Kidney capillary endothelial cell (primary cell): ENCODE measurements at regions not wholly inside any gene's neighbourhood (a gene's known extent, or its start where the extent isn't known, plus 50 kb on each side); places are given as distances from the start of the nearest gene placed in this dataset.

Experiments
- DNase-seq: peaks from one replicate; pipeline ENCODE4 v3.0.0-alpha.2; 2018; ENCODE audit warnings: low spot score

- DNase-seq: no peak
These were observed 197.0 kb upstream of the ZC3H12A start for GRCh38 chr1:37277366-37277765.

- DNase-seq: no peak
These were observed 193.0 kb upstream of the ZC3H12A start for GRCh38 chr1:37281354-37281753.

- no peak for DNase-seq
These were observed 191.6 kb upstream of the ZC3H12A start for GRCh38 chr1:37282764-37283163.

DNA sequence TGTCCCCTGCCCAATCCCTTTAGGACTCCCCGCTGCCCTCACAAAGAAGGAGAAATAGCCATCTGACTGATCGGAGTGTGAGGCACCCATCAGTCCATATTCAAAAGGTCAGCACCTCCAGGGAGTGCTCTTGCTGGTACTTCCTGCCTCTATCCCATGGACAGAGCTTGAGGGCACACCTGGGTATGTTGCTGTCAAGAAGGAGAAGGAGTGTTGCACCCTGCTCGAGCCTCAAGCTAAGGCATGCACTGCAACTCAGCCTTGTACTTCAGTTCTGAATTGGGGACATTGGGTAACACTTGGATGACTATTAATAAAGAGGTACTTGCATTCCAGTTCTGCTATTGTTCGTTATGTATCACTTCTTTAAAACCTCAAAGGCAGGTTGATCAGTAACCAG, 190.3 kb upstream of the ZC3H12A start:
- DNase-seq: no peak

GRCh38 chr1:37286881-37287280, 187.5 kb upstream of the ZC3H12A start:
- no peak for DNase-seq

DNA sequence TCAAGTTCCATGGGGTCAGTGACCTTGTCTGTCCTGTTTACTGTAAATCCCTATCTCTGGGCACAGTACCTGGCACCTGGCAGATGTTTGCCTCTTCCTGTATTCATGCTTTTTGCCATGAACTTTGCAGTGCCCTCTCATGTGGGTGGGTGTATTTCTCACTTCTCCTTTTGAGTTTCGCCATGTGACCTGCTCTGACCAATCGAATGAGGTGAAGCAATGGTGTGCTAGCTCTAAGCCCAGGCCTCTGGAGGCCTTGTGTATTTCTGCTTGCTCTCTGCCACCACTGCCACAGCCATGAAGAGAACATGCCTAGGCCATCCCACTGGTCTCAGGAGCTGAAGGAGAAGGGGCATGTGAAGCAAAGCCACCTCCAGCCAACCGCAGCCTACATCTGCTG, 185.5 kb upstream of the ZC3H12A start:
- DNase-seq: no peak

- no peak for DNase-seq
These were observed 183.7 kb upstream of the ZC3H12A start for GRCh38 chr1:37290718-37291117.

DNA sequence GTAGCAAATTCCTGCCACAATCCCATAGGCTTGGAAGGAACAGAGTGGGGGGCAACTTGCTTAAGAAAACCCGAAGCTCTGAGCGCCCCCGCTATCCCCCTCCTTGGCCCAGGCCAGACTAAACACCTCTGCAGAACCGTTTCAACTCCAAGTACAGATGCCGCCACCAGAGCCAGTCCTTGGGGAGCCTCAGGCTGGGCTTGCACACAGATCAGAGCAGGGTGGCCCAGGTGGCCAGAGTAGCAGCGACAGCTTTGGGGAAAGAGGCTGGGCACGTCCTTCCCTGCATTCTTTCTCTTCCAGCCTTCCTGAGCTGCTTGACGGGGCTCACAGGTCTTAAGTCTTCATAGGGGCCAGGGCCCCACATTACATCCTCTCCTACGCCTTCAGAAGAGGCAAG, 181.6 kb upstream of the ZC3H12A start:
- DNase-seq: no peak

DNA sequence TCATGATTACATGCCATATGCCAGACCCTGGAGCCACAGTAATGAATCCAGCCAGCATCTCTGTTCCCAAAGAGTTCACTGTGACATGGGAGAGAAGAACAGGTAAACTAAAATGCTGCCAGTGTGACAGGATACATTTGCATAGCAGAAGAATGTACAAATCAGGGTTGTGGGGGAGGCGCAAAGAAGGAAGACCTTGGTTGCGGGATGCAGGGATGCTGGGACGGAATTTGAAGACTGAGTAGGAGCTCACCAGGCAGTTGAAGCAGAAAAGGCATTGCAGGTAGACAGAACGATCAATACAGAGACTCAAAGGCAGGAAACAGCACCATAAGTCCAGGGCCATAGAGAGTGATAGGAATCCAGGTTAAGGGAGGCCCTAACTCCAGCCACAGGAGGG, 180.3 kb upstream of the ZC3H12A start:
- DNase-seq: no peak

GRCh38 chr1:37294529-37294928, 179.9 kb upstream of the ZC3H12A start:
- no peak for DNase-seq

DNA sequence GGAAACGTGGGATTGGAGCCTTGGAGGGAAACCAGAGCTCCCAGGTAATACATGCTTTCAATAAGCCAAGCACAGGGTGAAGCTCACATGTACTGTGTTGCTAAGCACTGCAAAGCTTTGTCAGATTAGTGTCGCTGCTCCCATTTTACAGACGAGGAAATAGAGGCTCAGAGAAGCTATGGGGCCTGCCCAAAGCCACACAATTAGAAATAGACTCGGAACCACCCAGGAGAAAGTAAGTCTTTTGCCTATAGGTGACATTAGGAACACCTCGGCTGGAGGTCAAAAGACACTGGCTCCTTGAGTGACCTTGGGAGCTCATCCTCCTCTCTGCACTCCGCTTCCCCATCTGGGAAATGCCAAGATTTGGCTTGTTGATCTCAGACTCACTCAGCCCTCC, 175.6 kb upstream of the ZC3H12A start:
- DNase-seq: no peak

GRCh38 chr1:37299216-37299615, 175.2 kb upstream of the ZC3H12A start:
- DNase-seq: no peak

DNA sequence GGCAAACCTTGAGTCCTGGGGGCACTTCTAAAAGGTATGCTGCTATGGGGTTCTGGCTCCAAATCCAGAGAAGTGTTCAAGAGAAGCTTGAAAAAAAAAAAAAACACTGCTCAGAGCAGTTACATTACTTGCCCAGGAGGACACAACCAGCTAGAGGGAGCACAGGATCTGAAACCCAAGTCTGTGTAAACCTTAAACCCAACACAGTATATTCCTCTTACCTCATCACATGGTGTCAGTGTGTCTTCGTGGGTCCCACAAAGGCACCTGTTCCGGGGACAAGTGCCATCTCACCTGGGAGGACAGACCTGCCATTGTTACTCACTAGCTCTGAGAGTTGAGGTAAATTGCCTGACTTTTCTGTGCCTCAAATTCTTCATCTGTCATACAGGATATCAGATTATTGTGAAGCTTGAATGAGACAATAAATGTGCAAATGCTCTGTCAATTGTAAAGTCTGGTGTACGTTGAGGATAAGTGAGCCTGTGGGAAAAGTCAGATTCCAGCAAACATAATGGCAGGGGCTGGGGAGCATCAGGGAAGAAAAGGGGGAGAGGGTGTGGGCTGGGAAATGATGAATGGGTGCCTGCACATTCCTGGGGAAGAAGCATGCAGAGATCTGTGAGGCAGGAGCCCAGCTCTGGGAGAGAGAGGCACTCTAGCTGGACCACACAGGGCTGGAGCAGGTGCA, 170.4 kb upstream of the ZC3H12A start:
- no peak for DNase-seq

DNA sequence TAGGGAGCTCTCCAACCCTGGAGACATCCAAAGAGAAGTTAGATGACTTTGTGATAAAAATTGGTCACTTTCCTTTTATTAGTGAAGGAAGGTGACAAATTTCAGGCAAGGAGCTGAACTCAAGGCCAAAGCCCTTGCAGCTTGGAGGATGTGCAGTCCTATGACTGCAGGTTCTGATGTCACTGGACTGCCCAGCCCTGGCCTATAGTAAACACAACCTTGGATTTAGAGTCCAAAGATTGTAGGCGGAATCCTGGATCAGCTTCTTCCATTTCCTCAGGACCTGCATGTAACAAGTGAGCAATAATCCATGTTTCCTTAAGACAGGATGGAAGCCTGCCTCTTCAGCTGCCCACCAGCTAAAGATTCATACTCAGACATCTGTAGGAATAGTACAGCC, 169.3 kb upstream of the ZC3H12A start:
- no peak for DNase-seq

DNA sequence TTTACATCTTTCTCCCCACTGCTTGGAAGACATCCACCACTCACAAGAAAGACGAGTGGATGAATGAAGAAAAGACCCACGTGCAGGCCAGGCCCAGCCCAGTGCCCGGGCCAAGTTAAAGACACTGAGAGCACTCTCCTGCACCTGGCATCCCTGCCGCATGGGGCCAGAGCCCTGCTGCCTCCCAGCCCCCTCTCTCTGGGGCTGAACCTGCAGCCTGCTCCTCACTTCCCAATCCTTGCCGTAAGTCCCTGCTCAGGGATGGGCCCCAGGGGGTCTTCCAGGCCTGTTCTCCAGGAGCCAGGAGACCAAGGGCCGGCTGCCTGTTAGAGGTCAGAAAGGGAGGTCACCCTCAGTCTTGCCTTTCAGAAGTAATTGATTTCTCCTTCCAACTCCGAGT, 168.5 kb upstream of the ZC3H12A start:
- DNase-seq: no peak

DNA sequence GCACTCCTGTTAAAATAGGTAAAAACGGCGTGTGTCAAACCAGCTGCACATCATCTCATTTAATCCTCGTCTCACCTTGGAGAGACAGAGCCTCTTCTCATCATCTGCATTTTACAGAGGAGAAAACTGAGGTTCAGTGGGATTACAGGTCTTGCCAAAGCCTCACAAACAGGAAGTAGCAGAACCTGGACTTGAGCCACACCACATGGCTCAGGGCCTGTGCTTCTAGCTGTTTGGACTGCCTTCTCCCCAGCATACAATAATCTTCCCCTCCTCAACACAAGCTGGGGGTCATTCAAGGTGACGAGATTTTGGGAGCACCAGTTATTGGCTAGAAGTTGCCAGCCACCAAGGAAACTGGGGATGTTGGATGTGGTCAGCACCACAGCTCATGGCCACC, 167.9 kb upstream of the ZC3H12A start:
- no peak for DNase-seq

GRCh38 chr1:37306871-37307270, 167.5 kb upstream of the ZC3H12A start:
- DNase-seq: no peak

DNA sequence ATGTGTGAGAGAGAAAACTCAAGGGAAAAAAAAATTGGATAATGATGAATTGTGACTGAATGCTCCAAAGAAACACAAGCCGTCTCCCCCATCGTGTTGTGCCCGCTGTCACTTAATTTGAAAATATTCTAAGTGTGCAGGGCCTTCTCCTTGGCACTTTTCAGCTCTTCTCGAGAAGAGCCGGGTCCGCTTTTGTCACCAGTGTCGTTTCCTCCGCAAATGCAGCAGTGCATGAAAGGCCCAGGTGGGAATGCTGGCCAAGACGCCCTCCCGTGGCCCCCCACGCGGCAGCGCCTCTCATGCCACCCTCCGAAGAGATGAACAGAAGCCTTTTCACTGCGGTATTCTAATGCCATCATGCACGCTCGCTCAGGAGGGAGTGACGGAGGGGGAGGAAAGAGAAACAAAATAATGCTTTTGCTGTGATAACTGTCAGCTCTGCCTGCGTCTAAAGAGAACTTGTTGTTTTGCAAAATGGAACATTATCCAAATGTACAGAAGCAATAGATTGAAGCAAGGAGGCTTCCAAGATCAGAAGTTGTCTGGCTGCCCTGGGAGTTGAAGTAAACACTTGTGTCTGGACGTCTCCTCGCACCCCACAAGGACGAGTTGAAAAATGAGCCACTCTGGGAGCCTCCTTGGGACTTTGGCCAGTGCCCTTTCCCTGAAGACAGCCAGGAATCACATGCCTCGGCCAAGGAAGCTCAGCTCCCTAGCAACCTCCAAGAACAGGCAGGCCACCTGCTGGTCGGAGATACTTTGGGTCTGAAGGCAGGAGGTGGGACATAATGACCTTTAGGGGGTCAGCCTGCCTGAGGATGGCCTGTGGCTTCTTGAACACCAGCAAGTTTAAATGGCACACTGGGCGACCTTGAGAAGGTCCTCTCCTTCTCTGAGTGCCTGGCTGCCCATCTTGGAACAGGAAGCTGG, 166.1 kb upstream of the ZC3H12A start:
- DNase-seq: no peak

DNA sequence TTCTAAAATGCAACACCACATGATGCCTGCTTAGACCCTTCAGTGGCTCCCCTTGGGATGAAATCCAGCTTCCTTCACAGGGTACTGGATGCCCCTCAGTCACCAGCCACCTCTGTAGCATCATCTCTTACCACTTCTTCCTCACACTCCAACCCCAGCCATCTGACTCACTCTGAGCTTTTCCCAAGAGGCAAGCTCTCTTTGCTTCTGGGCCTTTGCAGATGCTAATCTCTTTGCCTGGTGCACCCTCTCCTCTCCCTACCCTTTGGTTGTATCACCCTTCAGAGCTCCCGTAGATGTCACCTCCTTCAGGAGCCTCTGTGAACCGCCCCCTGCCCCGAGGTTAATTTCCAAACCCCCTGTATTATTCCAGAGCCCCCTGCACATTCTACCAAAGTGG, 164.8 kb upstream of the ZC3H12A start:
- DNase-seq: no peak

DNA sequence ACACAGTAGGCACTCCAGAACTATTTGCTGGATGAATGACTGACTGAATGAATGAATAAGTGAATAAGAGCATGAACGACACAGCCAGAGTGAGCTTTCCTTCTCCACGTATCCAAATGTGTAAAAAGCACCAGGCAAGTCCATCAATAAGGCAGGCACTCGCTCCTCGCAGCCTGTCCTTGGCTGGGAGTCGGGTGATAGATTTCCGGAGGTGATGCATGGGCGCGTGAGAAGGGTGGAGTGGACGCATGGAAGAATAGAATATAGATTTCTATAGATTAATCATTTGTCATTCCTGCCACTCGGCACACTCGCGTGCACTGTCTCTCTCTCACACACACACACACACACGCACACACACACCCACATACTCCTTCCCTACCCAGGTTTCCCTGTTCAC, 164.3 kb upstream of the ZC3H12A start:
- DNase-seq: no peak

GRCh38 chr1:37315371-37315846, 159.0 kb upstream of the ZC3H12A start:
- DNase-seq: no peak

GRCh38 chr1:37317870-37318467, 156.4 kb upstream of the ZC3H12A start:
- DNase-seq: no peak

DNA sequence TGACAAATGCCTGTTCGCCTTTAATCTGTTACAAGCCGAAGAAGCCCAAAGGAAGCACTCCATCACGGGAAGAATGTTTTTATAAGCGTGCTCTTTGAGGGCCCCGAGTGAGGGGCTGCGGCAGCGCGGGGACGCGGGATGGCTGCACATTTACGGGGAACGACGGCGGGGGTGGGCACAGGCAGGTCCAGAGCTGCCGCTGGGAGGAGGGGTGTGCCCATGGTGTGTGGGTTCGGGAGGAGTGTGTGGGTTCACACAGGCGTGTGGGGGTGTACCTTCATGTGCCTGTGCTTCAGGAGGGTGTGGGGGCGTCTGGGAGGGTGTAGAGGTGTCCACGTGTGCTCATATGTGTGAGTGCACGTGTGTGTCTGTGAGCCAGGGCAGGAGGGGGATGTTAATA, 155.9 kb upstream of the ZC3H12A start:
- DNase-seq: no peak
